ENCODE measurements at regions not wholly inside any gene's neighbourhood (a gene's known extent, or its start where the extent isn't known, plus 50 kb on each side); places are given as distances from the start of the nearest gene placed in this dataset.

DNA sequence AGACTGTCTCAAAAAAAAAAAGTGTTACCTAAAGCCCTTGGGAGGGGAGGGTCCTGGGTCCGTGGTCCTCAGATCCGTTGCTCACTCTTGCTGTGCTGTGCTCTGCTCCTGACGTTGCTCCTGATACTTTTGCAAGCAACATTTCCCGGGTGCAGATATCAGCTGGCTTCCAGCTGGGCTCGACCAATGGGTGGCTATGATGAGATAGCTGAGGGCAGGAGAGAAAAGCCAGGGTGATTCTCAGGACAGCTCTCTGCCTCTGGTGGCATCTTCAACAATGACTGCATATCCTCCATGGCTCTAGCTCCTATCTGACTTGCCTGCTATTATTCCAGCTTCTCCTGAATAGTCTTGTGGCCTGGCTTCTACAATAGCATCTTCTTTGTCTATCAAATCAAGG is 134.5 kb downstream of the RPS12 start:
- H3K27ac ChIP-seq, result no peak overlapping the region
- no peaks in the 10 kb centered on the region for H3K27me3 ChIP-seq
- intact Hi-C loops (cut with DNase I; ENCODE audit: low total_unique reads), result no loop called here
- DNase-seq, result no peak
- no peak overlapping the region for H3K4me3 ChIP-seq
- in situ Hi-C loops (cut with MboI; ENCODE audit: low pct_ligation_motif_present in 1 of 4, low pct_unique_long_range_greater_than_20kb in 1 of 4, low sequenced_read_pairs in 3 of 4), result no loop called here
- no peaks in the 10 kb centered on the region for H3K9me3 ChIP-seq
- H3K36me3 ChIP-seq, result no peaks in the 10 kb centered on the region
- H3K4me1 ChIP-seq, result no peaks in the 10 kb centered on the region
- WGBS, 2 donors (ENCODE audit: low coverage in 1 of 2), result 75% methylated on average over 5 of the region's 5 CpGs; no CpG with 5 or more reads in 1 of the 2 donors
- TF ChIP-seq EP300 (IDR thresholded peaks at IDR 0.05; ENCODE audit: low read depth) (no peak), POLR2A (IDR thresholded peaks at IDR 0.05) (no peak), POLR2AphosphoS5 (IDR thresholded peaks at IDR 0.05) (no peak)
- TF ChIP-seq, protein P1, sequence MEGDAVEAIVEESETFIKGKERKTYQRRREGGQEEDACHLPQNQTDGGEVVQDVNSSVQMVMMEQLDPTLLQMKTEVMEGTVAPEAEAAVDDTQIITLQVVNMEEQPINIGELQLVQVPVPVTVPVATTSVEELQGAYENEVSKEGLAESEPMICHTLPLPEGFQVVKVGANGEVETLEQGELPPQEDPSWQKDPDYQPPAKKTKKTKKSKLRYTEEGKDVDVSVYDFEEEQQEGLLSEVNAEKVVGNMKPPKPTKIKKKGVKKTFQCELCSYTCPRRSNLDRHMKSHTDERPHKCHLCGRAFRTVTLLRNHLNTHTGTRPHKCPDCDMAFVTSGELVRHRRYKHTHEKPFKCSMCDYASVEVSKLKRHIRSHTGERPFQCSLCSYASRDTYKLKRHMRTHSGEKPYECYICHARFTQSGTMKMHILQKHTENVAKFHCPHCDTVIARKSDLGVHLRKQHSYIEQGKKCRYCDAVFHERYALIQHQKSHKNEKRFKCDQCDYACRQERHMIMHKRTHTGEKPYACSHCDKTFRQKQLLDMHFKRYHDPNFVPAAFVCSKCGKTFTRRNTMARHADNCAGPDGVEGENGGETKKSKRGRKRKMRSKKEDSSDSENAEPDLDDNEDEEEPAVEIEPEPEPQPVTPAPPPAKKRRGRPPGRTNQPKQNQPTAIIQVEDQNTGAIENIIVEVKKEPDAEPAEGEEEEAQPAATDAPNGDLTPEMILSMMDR (IDR thresholded peaks at IDR 0.05), result no peak

DNA sequence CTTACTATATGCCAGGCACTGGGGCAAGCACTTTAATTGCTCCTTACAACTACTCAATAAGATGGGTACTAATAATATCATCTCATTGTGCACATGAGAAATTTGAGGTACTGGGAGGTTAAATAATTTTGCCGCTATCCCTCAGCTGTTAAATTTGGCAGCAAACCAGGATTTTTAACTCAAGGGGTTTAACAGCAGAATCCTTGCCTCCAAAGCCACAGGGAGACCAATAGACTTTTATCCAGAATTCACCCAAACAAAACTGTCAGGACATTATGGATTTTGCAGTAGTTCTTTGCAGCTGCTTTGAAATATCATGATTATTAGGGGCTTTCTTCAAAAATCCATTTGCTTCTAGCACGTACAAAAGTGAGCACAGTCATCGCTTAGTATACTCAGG is 136.2 kb downstream of the RPS12 start:
- in situ Hi-C loops (cut with MboI; ENCODE audit: low pct_ligation_motif_present in 1 of 4, low pct_unique_long_range_greater_than_20kb in 1 of 4, low sequenced_read_pairs in 3 of 4), result loop anchor here in 1 of 4 donors (25.0 kb wide), 1 partner anchor 1137 kb away; no protein-coding TSS in a partner anchor
- TF ChIP-seq, protein P1 (IDR thresholded peaks at IDR 0.05), result no peak
- TF ChIP-seq POLR2A (IDR thresholded peaks at IDR 0.05), result no peak
- no peak for TF ChIP-seq POLR2AphosphoS5 (IDR thresholded peaks at IDR 0.05)
- no peak for TF ChIP-seq EP300 (IDR thresholded peaks at IDR 0.05; ENCODE audit: low read depth)
- 87 to 88% methylated on average over 3 of the region's 3 CpGs for WGBS, 2 donors (ENCODE audit: low coverage in 1 of 2)

GRCh38 chr6:132952031-132952867 is 137.9 kb downstream of the RPS12 start:
- no peak for DNase-seq
- Histone ChIP-seq H3K4me1 (no peaks in the 10 kb centered on the region), H3K27me3 (no peaks in the 10 kb centered on the region), H3K36me3 (no peaks in the 10 kb centered on the region), H3K9me3 (no peaks in the 10 kb centered on the region), H3K27ac (no peak overlapping the region), H3K4me3 (no peak overlapping the region)
- intact Hi-C loops (cut with DNase I; ENCODE audit: low total_unique reads) (no loop called here), in situ Hi-C loops (cut with MboI; ENCODE audit: low pct_ligation_motif_present in 1 of 4, low pct_unique_long_range_greater_than_20kb in 1 of 4, low sequenced_read_pairs in 3 of 4) (loop anchor here in 1 of 4 donors (25.0 kb wide), 1 partner anchor 1135 kb away; no protein-coding TSS in a partner anchor)
- WGBS, 2 donors (ENCODE audit: low coverage in 1 of 2), result 64 to 67% methylated on average over 6 of the region's 6 CpGs
- TF ChIP-seq POLR2A (IDR thresholded peaks at IDR 0.05), result no peak
- no peak for TF ChIP-seq POLR2AphosphoS5 (IDR thresholded peaks at IDR 0.05)
- TF ChIP-seq, protein P1 (IDR thresholded peaks at IDR 0.05), result no peak
- TF ChIP-seq EP300 (IDR thresholded peaks at IDR 0.05; ENCODE audit: low read depth), result no peak

More for the DNA sequence above, 136.2 kb downstream of the RPS12 start:
- Histone ChIP-seq H3K27me3 (no peaks in the 10 kb centered on the region), H3K4me3 (no peak overlapping the region), H3K36me3 (no peaks in the 10 kb centered on the region), H3K4me1 (no peaks in the 10 kb centered on the region), H3K9me3 (no peaks in the 10 kb centered on the region), H3K27ac (no peak overlapping the region)
- DNase-seq, result no peak
- intact Hi-C loops (cut with DNase I; ENCODE audit: low total_unique reads), result no loop called here

DNA sequence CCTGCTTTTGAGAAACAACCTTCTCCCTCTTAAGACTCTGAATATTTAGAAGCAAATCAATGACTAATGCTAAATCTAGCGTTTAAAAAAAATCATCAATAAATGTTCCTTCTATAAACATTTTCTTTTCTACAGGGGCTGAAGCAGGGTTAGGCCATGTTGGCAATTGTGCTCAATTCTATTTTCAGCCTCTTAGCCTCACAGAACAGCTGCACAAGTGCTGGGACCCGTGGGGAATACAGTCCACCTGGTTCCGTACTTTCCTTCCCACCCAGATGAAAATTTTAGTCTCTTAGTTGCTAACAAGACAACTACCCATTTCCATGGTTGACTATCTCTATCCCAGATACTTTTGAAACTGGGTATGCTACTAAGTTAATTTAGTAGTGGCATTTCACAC is 138.6 kb downstream of the RPS12 start:
- H3K4me1 ChIP-seq, result no peaks in the 10 kb centered on the region
- in situ Hi-C loops (cut with MboI; ENCODE audit: low pct_ligation_motif_present in 1 of 4, low pct_unique_long_range_greater_than_20kb in 1 of 4, low sequenced_read_pairs in 3 of 4) (loop anchor here in 1 of 4 donors (25.0 kb wide), 1 partner anchor 1134 kb away; no protein-coding TSS in a partner anchor), intact Hi-C loops (cut with DNase I; ENCODE audit: low total_unique reads) (no loop called here)
- H3K9me3 ChIP-seq, result no peaks in the 10 kb centered on the region
- H3K36me3 ChIP-seq, result no peaks in the 10 kb centered on the region
- DNase-seq, result no peak
- H3K4me3 ChIP-seq, result no peak overlapping the region
- no peak overlapping the region for H3K27ac ChIP-seq
- H3K27me3 ChIP-seq, result peaks cover 5% of the 10 kb centered on the region
- TF ChIP-seq EP300 (IDR thresholded peaks at IDR 0.05; ENCODE audit: low read depth), result no peak
- TF ChIP-seq POLR2AphosphoS5 (IDR thresholded peaks at IDR 0.05), result no peak
- TF ChIP-seq, protein P1 (IDR thresholded peaks at IDR 0.05), result no peak
- no peak for TF ChIP-seq POLR2A (IDR thresholded peaks at IDR 0.05)
- WGBS, 2 donors (ENCODE audit: low coverage in 1 of 2), result 58 to 70% methylated on average over 2 to 3 of the region's 3 CpGs

Data from transverse colon (tissue), 4 donors.